Hepatocyte (in vitro differentiated cells): ENCODE measurements at regions not wholly inside any gene's neighbourhood (a gene's known extent, or its start where the extent isn't known, plus 50 kb on each side); places are given as distances from the start of the nearest gene placed in this dataset.

Experiments
- DNase-seq: peaks from one replicate; pipeline ENCODE4 v3.0.0-alpha.2; 2016; ENCODE audit warnings: low spot score
- H2AFZ ChIP-seq: fragments of 200-600 bp; sonication (generic); 2 replicates; pipeline ENCODE4 v1.6.0; 2016; ENCODE audit warnings: antibody characterized with exemption, mild to moderate bottlenecking
- H3K27ac ChIP-seq: fragments of 200-600 bp; sonication (generic); 2 replicates; pipeline ENCODE4 v1.5.1; 2016; ENCODE audit warnings: mild to moderate bottlenecking
- H3K27me3 ChIP-seq: fragments of 200-600 bp; sonication (generic); 2 replicates; pipeline ENCODE4 v1.6.1; 2016
- H3K36me3 ChIP-seq: fragments of 200-600 bp; sonication (generic); replicated peaks from 2 replicates; pipeline ENCODE4 v1.5.1; 2016; ENCODE audit warnings: low read depth; ENCODE audit not compliant: insufficient read depth
- H3K4me1 ChIP-seq: fragments of 200-600 bp; sonication (generic); 2 replicates; pipeline ENCODE4 v1.5.1; 2016; ENCODE audit warnings: mild to moderate bottlenecking, moderate library complexity; ENCODE audit not compliant: insufficient read depth
- H3K4me2 ChIP-seq: fragments of 200-600 bp; sonication (generic); 2 replicates; pipeline ENCODE4 v1.6.0; 2016
- H3K4me3 ChIP-seq: fragments of 200-600 bp; sonication (generic); 2 replicates; pipeline ENCODE4 v1.5.1; 2016; ENCODE audit warnings: mild to moderate bottlenecking
- H3K79me2 ChIP-seq: fragments of 200-600 bp; sonication (generic); 2 replicates; pipeline ENCODE4 v1.6.0; 2017; ENCODE audit warnings: mild to moderate bottlenecking
- H3K9me2 ChIP-seq: fragments of 200-600 bp; sonication (generic); replicated peaks from 2 replicates; pipeline ENCODE4 v1.6.0; 2017; ENCODE audit warnings: mild to moderate bottlenecking; ENCODE audit not compliant: insufficient read depth
- H3K9me3 ChIP-seq: fragments of 200-600 bp; sonication (generic); 2 replicates; pipeline ENCODE4 v1.5.1; 2016; ENCODE audit warnings: low read depth, mild to moderate bottlenecking
- H4K20me1 ChIP-seq: fragments of 200-600 bp; sonication (generic); 2 replicates; pipeline ENCODE4 v1.6.0; 2016; ENCODE audit warnings: mild to moderate bottlenecking; ENCODE audit not compliant: insufficient read depth, poor library complexity, severe bottlenecking
- CTCF ChIP-seq: fragments of 200-600 bp; sonication (generic); IDR thresholded peaks from 2 replicates; pipeline ENCODE4 v1.5.1; 2016; ENCODE audit warnings: antibody characterized with exemption, mild to moderate bottlenecking; ENCODE audit not compliant: poor library complexity
- EZH2 ChIP-seq: fragments of 200-600 bp; sonication (generic); IDR thresholded peaks from 2 replicates; pipeline ENCODE4 v1.6.1; 2016; ENCODE audit warnings: antibody characterized with exemption, mild to moderate bottlenecking, borderline replicate concordance
- EZH2phosphoT487 ChIP-seq: fragments of 200-600 bp; sonication (generic); IDR thresholded peaks from one replicate; pipeline ENCODE4 v1.6.1; 2018; ENCODE audit warnings: antibody characterized with exemption, mild to moderate bottlenecking, low read depth, moderate library complexity; ENCODE audit not compliant: unreplicated experiment, severe bottlenecking
- whole genome bisulfite sequencing: methylation state at CpG from one replicate; pipeline ENCODE4 v1.1.6; 2016; ENCODE audit warnings: low lambda C conversion rate; ENCODE audit errors: missing lambda C conversion rate; 5-methylcytosine and 5-hydroxymethylcytosine counted together

GRCh38 chr7:69122953-69123352 is 475.3 kb upstream of the AUTS2 start:
- no peak for DNase-seq
- Histone ChIP-seq H3K27me3 (no peaks in the 10 kb centered on the region), H4K20me1 (no peaks in the 10 kb centered on the region), H3K4me2 (no peak overlapping the region), H3K4me1 (no peaks in the 10 kb centered on the region), H3K9me2 (no peaks in the 10 kb centered on the region), H2AFZ (no peak overlapping the region), H3K79me2 (no peaks in the 10 kb centered on the region), H3K36me3 (no peaks in the 10 kb centered on the region), H3K9me3 (no peaks in the 10 kb centered on the region), H3K27ac (no peak overlapping the region), H3K4me3 (no peak overlapping the region)
- TF ChIP-seq CTCF (no peak), EZH2 (no peak), EZH2phosphoT487 (no peak)
- 73% methylated on average over 7 of the region's 7 CpGs for whole genome bisulfite sequencing

DNA sequence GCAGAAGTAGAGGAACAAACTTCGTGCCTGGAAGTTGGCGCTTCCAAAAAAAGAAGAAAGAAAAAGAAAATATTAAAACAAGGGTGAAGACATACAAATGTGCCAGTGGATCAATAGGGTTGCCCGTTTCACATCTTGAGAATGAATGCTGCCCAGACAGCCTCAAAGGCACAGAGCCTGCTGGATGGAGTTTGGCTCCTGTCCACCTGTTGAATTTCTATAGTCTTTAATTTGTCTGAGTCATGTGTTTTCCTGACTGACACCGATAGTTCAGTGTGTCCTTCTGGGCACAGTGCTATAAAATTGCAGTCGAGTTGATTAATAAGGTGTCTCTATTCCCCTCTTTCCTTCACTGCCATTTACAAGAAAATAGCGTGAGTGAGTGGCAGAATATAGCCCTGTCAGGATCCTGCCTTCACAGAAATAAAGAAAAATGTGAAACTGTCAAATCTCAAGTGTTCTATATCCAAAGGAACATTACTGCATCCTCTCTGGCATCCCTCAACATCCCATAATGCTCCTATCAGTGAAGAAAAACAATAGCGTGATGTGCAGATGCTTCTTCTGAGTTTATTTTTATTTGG is 471.3 kb upstream of the AUTS2 start:
- H3K9me3 ChIP-seq = no peaks in the 10 kb centered on the region
- H3K36me3 ChIP-seq = no peaks in the 10 kb centered on the region
- 77% methylated on average over 7 of the region's 7 CpGs for WGBS
- H3K4me1 ChIP-seq = no peaks in the 10 kb centered on the region
- H3K79me2 ChIP-seq = no peaks in the 10 kb centered on the region
- DNase-seq = no peak
- no peak overlapping the region for H3K4me3 ChIP-seq
- H3K27ac ChIP-seq = no peak overlapping the region
- no peak overlapping the region for H3K4me2 ChIP-seq
- no peaks in the 10 kb centered on the region for H3K9me2 ChIP-seq
- H2AFZ ChIP-seq = no peak overlapping the region
- H4K20me1 ChIP-seq = no peaks in the 10 kb centered on the region
- TF ChIP-seq EZH2 (no peak), CTCF (no peak), EZH2phosphoT487 (no peak)
- H3K27me3 ChIP-seq = no peaks in the 10 kb centered on the region

GRCh38 chr7:69129524-69129923 is 468.8 kb upstream of the AUTS2 start:
- 66% methylated on average over 4 of the region's 4 CpGs for WGBS
- no peaks in the 10 kb centered on the region for H3K79me2 ChIP-seq
- H3K4me3 ChIP-seq = no peak overlapping the region
- H3K27ac ChIP-seq = no peak overlapping the region
- no peak overlapping the region for H2AFZ ChIP-seq
- DNase-seq = no peak
- H4K20me1 ChIP-seq = no peaks in the 10 kb centered on the region
- no peaks in the 10 kb centered on the region for H3K9me3 ChIP-seq
- H3K36me3 ChIP-seq = no peaks in the 10 kb centered on the region
- H3K4me2 ChIP-seq = no peak overlapping the region
- H3K9me2 ChIP-seq = no peaks in the 10 kb centered on the region
- H3K27me3 ChIP-seq = no peaks in the 10 kb centered on the region
- TF ChIP-seq EZH2phosphoT487 (no peak), CTCF (no peak), EZH2 (no peak)
- H3K4me1 ChIP-seq = no peaks in the 10 kb centered on the region

GRCh38 chr7:69129951-69130350 is 468.3 kb upstream of the AUTS2 start:
- WGBS = 86% methylated on average over 7 of the region's 7 CpGs
- H3K4me1 ChIP-seq = no peaks in the 10 kb centered on the region
- H3K27me3 ChIP-seq = no peaks in the 10 kb centered on the region
- no peak overlapping the region for H2AFZ ChIP-seq
- no peak for DNase-seq
- no peaks in the 10 kb centered on the region for H3K9me2 ChIP-seq
- H3K9me3 ChIP-seq = no peaks in the 10 kb centered on the region
- no peaks in the 10 kb centered on the region for H3K36me3 ChIP-seq
- no peak overlapping the region for H3K27ac ChIP-seq
- no peak for TF ChIP-seq CTCF
- no peak for TF ChIP-seq EZH2phosphoT487
- no peak for TF ChIP-seq EZH2
- H3K79me2 ChIP-seq = no peaks in the 10 kb centered on the region
- no peak overlapping the region for H3K4me3 ChIP-seq
- no peak overlapping the region for H3K4me2 ChIP-seq
- H4K20me1 ChIP-seq = no peaks in the 10 kb centered on the region
